Activated B cell treated with CpG ODN at 0.5 μM for 24 hours (primary cell): ENCODE measurements at regions not wholly inside any gene's neighbourhood (a gene's known extent, or its start where the extent isn't known, plus 50 kb on each side); places are given as distances from the start of the nearest gene placed in this dataset.

Experiments
- ATAC-seq: fragments of 200-7000 bp; cut with Tn5 transposase; one replicate; pipeline ENCODE4 v1.10.0; 2021; ENCODE audit warnings: low read depth, mild to moderate bottlenecking, moderate library complexity
- CTCF ChIA-PET: fragments of 350-600 bp; sonication (Branson Sonifier 250); formaldehyde crosslinking; loops from one replicate; lab custom pipeline; 2021; ENCODE audit warnings: antibody characterized with exemption; lab: Charles Lee
- POLR2A ChIA-PET: fragments of 350-600 bp; sonication (Branson Sonifier 250); formaldehyde crosslinking; loops from one replicate; lab custom pipeline; 2021; ENCODE audit warnings: antibody characterized with exemption; lab: Charles Lee
- DNase-seq: peaks from one replicate; pipeline ENCODE4 v3.0.0; 2022
- H3K27ac Mint-ChIP-seq: one replicate; pipeline ENCODE4 v1.8.0; 2020; ENCODE audit warnings: mixed read lengths
- H3K27me3 Mint-ChIP-seq: one replicate; pipeline ENCODE4 v1.8.0; 2021; ENCODE audit warnings: mixed read lengths
- H3K36me3 Mint-ChIP-seq: one replicate; pipeline ENCODE4 v1.8.0; 2021; ENCODE audit warnings: low read depth, mixed read lengths
- H3K4me1 Mint-ChIP-seq: one replicate; pipeline ENCODE4 v1.8.0; 2021; ENCODE audit warnings: mixed read lengths
- H3K4me3 Mint-ChIP-seq: one replicate; pipeline ENCODE4 v1.8.0; 2020; ENCODE audit warnings: mild to moderate bottlenecking, mixed read lengths
- H3K9me3 Mint-ChIP-seq: one replicate; pipeline ENCODE4 v1.8.0; 2020; ENCODE audit warnings: mixed read lengths
- intact Hi-C: fragments of 100-400 bp; cut with micrococcal nuclease; formaldehyde crosslinking; loops from one replicate; pipeline ENCODE4 v1.15.1; 2024
- TF ChIP-seq, protein P1 (sequence below): fragments of 200-600 bp; IDR thresholded peaks from one replicate; pipeline ENCODE4 v1.8.0; 2022; ENCODE audit warnings: antibody characterized with exemption, mild to moderate bottlenecking

DNA sequence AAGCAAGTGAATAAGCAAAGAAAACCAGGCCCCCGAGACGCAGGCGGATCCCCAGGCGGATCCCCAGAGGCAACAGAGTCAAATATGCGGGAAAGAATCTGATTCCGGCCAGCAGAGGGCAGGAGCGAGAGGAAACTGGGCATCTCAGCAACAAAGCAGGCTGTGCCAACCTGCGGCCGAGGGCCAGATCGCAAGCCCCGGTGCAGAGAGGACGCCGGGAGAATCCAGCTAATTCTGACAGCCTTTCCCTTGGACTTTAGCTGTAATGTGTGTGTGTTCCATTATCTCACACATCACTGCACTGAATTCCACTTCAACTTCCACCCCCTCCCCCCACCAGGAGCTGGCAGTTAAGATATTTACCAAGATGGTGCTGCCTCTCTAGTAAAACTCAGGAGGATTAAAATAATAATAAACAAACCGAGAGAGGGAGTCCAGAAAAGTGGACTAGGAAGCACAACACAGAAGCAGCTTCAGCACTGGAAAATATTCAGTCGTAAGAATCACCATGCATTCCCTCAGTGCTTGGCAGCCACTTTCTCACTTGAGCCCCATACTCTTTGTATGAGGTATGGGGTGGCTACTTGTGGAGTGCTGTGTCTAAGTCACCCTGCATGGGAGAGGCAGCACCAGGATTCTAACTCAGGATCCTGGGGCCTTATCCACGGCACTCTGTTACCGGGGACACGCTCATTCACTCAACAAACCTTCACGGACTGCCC, 66.2 kb upstream of the SNX9 start:
- no peaks in the 10 kb centered on the region for H3K36me3 Mint-ChIP-seq
- H3K9me3 Mint-ChIP-seq: no peaks in the 10 kb centered on the region
- DNase-seq (peak; percentile 72), ATAC-seq (peak; percentile 54)
- CTCF ChIA-PET: interaction anchor here (0.6 to 14.4 kb wide), 30 partner anchors 7 to 442 kb away, joined by 3 to 250 read pairs (median 5); partner anchors contain the start of gene TMEM242
- peaks cover 69% of the 10 kb centered on the region for H3K4me1 Mint-ChIP-seq
- intact Hi-C loops: loop anchor here (1.0 kb wide), 5 partner anchors 84 to 443 kb away; no protein-coding TSS in a partner anchor
- POLR2A ChIA-PET: interaction anchor here (0.6 to 2.8 kb wide), 8 partner anchors 13 to 483 kb away, joined by 3 to 14 read pairs (median 3); partner anchors contain the start of gene TMEM242
- H3K27ac Mint-ChIP-seq: no peak overlapping the region
- H3K4me3 Mint-ChIP-seq: peak overlapping the region; percentile 38
- TF ChIP-seq, protein P1, sequence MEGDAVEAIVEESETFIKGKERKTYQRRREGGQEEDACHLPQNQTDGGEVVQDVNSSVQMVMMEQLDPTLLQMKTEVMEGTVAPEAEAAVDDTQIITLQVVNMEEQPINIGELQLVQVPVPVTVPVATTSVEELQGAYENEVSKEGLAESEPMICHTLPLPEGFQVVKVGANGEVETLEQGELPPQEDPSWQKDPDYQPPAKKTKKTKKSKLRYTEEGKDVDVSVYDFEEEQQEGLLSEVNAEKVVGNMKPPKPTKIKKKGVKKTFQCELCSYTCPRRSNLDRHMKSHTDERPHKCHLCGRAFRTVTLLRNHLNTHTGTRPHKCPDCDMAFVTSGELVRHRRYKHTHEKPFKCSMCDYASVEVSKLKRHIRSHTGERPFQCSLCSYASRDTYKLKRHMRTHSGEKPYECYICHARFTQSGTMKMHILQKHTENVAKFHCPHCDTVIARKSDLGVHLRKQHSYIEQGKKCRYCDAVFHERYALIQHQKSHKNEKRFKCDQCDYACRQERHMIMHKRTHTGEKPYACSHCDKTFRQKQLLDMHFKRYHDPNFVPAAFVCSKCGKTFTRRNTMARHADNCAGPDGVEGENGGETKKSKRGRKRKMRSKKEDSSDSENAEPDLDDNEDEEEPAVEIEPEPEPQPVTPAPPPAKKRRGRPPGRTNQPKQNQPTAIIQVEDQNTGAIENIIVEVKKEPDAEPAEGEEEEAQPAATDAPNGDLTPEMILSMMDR: peak; percentile 60
- H3K27me3 Mint-ChIP-seq: peaks cover 6% of the 10 kb centered on the region

DNA sequence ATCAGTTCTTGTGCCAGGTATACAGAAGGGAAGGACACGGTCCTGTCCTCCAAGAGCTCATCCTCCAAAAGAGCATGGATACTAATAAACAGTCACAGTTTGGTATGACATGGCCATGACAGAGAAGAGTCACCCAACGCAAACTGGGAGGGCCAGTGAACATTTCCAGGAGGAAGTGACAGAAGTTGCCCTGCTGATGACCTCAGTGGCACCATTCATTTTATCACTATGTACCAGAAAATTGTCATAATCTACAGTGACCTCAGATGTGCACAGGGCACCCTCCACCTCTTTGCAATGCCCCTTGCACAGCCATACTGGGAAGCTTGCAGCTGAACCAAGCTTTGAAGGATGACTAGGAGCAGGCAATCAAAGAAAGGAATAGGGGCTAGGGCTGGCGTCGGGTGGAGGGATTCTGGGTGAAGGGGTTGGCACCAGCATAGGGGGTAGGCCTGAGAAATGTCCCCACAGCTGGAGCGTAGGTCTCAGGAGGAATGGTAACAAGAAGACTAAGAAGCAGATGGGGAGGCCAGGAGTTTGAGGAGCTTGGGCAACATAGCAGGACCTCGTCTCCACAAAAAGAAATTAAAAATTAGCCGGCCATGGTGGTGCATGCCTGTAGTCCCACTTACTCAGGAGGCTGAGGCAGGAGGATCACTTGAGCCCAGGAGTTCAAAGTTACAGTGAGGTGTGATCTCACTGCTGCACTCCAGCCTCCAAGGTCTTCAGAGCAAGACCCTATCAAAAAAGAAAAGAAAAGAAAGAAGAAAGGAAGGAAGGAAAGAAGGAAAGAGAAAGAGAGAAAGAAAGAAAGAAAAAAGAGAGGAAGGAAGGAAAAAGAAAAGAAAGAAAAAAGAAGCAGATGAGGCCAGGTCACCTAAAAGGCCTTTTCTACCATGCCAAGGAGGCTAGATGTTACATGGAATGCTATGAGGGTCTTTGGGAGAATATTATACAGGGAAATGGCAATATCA, 65.3 kb upstream of the SNX9 start:
- DNase-seq: no peak
- Mint-ChIP-seq H3K9me3 (no peaks in the 10 kb centered on the region), H3K4me3 (no peak overlapping the region), H3K36me3 (no peaks in the 10 kb centered on the region), H3K27me3 (peaks cover 6% of the 10 kb centered on the region), H3K4me1 (peaks cover 74% of the 10 kb centered on the region), H3K27ac (no peak overlapping the region)
- ChIA-PET POLR2A (interaction anchor here (0.8 to 2.8 kb wide), 8 partner anchors 12 to 483 kb away, joined by 3 to 14 read pairs (median 3); partner anchors contain the start of gene TMEM242), CTCF (interaction anchor here (0.6 to 14.4 kb wide), 30 partner anchors 7 to 443 kb away, joined by 3 to 250 read pairs (median 5); partner anchors contain the start of gene TMEM242)
- TF ChIP-seq, protein P1: no peak
- intact Hi-C loops: no loop called here
- ATAC-seq: no peak

DNA sequence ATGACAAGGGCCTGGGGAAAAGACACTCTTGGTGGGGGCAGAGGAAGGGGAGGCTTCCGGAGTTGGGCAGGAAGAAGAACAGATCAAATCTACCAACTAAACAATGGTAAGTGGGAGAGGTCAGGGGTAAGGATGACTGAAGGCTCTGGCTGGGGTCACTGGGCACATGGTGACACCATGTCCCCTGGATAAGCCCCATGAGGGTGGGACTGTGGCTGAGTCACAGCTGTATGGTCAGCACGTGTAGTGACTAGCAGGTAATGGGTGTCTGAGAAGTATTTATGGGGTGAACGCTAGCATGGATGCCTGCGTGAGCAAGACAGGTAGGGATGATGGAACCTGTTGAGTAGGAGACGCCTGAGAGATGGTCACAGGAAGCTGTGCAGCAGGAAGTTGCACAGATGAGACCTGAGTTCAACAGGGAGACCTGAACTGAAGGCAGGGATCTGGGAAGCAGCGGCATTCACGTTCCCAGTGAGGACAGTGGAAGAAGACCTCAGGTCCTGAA, 64.5 kb upstream of the SNX9 start:
- peaks cover 82% of the 10 kb centered on the region for H3K4me1 Mint-ChIP-seq
- ChIA-PET POLR2A (interaction anchor here (1.1 to 1.3 kb wide), 2 partner anchors 42 to 64 kb away, joined by 3 to 5 read pairs; no protein-coding TSS in a partner anchor), CTCF (interaction anchor here (0.9 to 14.4 kb wide), 3 partner anchors 42 to 188 kb away, joined by 3 to 250 read pairs (median 3); no protein-coding TSS in a partner anchor)
- intact Hi-C loops: no loop called here
- H3K27me3 Mint-ChIP-seq: peaks cover 6% of the 10 kb centered on the region
- H3K4me3 Mint-ChIP-seq: no peak overlapping the region
- TF ChIP-seq, protein P1: no peak
- H3K9me3 Mint-ChIP-seq: no peaks in the 10 kb centered on the region
- DNase-seq: no peak
- H3K27ac Mint-ChIP-seq: peak overlapping the region; percentile 72
- H3K36me3 Mint-ChIP-seq: no peaks in the 10 kb centered on the region
- ATAC-seq: no peak

DNA sequence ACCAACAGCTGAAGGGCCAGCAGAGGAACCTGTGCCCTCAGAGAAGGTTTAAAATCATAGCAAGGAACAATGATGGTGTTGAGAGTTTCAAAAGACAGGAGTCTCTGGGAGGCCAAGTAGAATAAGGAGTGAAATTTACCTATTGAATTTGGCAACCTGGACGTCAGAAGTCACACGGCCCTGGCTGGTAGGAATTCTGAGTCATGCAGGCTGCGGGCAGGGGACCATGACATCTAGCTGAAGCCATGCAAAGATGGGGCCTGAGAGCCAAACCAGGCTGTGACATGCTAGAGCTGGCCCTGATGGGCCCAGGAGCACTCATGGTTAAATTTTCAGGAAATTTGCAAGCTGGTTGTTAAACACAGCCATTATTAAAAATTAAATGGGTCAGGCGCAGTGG, 64.0 kb upstream of the SNX9 start:
- DNase-seq: no peak
- TF ChIP-seq, protein P1: no peak

More for the DNA sequence above, 64.0 kb upstream of the SNX9 start:
- POLR2A ChIA-PET: interaction anchor here (0.7 to 1.3 kb wide), 4 partner anchors 10 to 268 kb away, joined by 3 to 5 read pairs (median 4); no protein-coding TSS in a partner anchor
- Mint-ChIP-seq H3K4me3 (peak overlapping the region; percentile 48), H3K36me3 (no peaks in the 10 kb centered on the region), H3K27ac (peak overlapping the region; percentile 72), H3K9me3 (no peaks in the 10 kb centered on the region), H3K27me3 (peaks cover 6% of the 10 kb centered on the region), H3K4me1 (peaks cover 87% of the 10 kb centered on the region)
- intact Hi-C loops: no loop called here
- ATAC-seq: peak; percentile 9
- CTCF ChIA-PET: interaction anchor here (0.9 to 14.4 kb wide), 3 partner anchors 42 to 188 kb away, joined by 3 to 250 read pairs (median 3); no protein-coding TSS in a partner anchor
